ENCODE measurements at regions not wholly inside any gene's neighbourhood (a gene's known extent, or its start where the extent isn't known, plus 50 kb on each side); places are given as distances from the start of the nearest gene placed in this dataset.

GRCh38 chr1:193607787-193608186 is 421.4 kb upstream of the B3GALT2 start:
- peaks cover 6% of the 10 kb centered on the region for H3K4me1 ChIP-seq (ENCODE audit: control insufficient read depth, insufficient read depth, low read length)
- H3K4me3 ChIP-seq (ENCODE audit: low read depth, low read length) = no peak overlapping the region
- no peaks in the 10 kb centered on the region for H3K36me3 ChIP-seq (ENCODE audit: control insufficient read depth, insufficient read depth, low read length)
- no peaks in the 10 kb centered on the region for H3K27me3 ChIP-seq (ENCODE audit: control insufficient read depth, insufficient read depth, low read length)
- H3K9me3 ChIP-seq (ENCODE audit: control insufficient read depth, insufficient read depth, low read length) = no peaks in the 10 kb centered on the region
- H3K9ac ChIP-seq (ENCODE audit: low read depth, low read length) = no peak overlapping the region

GRCh38 chr1:193606035-193606434 is 419.6 kb upstream of the B3GALT2 start:
- Histone ChIP-seq H3K36me3 (ENCODE audit: control insufficient read depth, insufficient read depth, low read length) (no peaks in the 10 kb centered on the region), H3K9me3 (ENCODE audit: control insufficient read depth, insufficient read depth, low read length) (no peaks in the 10 kb centered on the region), H3K9ac (ENCODE audit: low read depth, low read length) (no peak overlapping the region), H3K27me3 (ENCODE audit: control insufficient read depth, insufficient read depth, low read length) (no peaks in the 10 kb centered on the region), H3K4me1 (ENCODE audit: control insufficient read depth, insufficient read depth, low read length) (peaks cover 11% of the 10 kb centered on the region), H3K4me3 (ENCODE audit: low read depth, low read length) (no peak overlapping the region)

GRCh38 chr1:193602705-193603104 is 416.3 kb upstream of the B3GALT2 start:
- Histone ChIP-seq H3K9me3 (ENCODE audit: control insufficient read depth, insufficient read depth, low read length) (no peaks in the 10 kb centered on the region), H3K36me3 (ENCODE audit: control insufficient read depth, insufficient read depth, low read length) (no peaks in the 10 kb centered on the region), H3K27me3 (ENCODE audit: control insufficient read depth, insufficient read depth, low read length) (no peaks in the 10 kb centered on the region), H3K4me3 (ENCODE audit: low read depth, low read length) (no peak overlapping the region), H3K9ac (ENCODE audit: low read depth, low read length) (no peak overlapping the region), H3K4me1 (ENCODE audit: control insufficient read depth, insufficient read depth, low read length) (peaks cover 11% of the 10 kb centered on the region)

GRCh38 chr1:193593147-193593885 is 406.9 kb upstream of the B3GALT2 start:
- H3K4me3 ChIP-seq (ENCODE audit: low read depth, low read length) = no peak overlapping the region
- no peak overlapping the region for H3K9ac ChIP-seq (ENCODE audit: low read depth, low read length)

GRCh38 chr1:193592317-193592716 is 405.9 kb upstream of the B3GALT2 start:
- Histone ChIP-seq H3K4me1 (ENCODE audit: control insufficient read depth, insufficient read depth, low read length) (peaks cover 39% of the 10 kb centered on the region), H3K4me3 (ENCODE audit: low read depth, low read length) (no peak overlapping the region), H3K27me3 (ENCODE audit: control insufficient read depth, insufficient read depth, low read length) (no peaks in the 10 kb centered on the region), H3K9me3 (ENCODE audit: control insufficient read depth, insufficient read depth, low read length) (no peaks in the 10 kb centered on the region), H3K36me3 (ENCODE audit: control insufficient read depth, insufficient read depth, low read length) (no peaks in the 10 kb centered on the region), H3K9ac (ENCODE audit: low read depth, low read length) (no peak overlapping the region)

More at GRCh38 chr1:193593147-193593885, 406.9 kb upstream of the B3GALT2 start:
- Histone ChIP-seq H3K4me1 (ENCODE audit: control insufficient read depth, insufficient read depth, low read length) (peaks cover 38% of the 10 kb centered on the region), H3K36me3 (ENCODE audit: control insufficient read depth, insufficient read depth, low read length) (no peaks in the 10 kb centered on the region), H3K9me3 (ENCODE audit: control insufficient read depth, insufficient read depth, low read length) (no peaks in the 10 kb centered on the region), H3K27me3 (ENCODE audit: control insufficient read depth, insufficient read depth, low read length) (no peaks in the 10 kb centered on the region)

- no peaks in the 10 kb centered on the region for H3K9me3 ChIP-seq (ENCODE audit: control insufficient read depth, insufficient read depth, low read length)
- H3K4me3 ChIP-seq (ENCODE audit: low read depth, low read length) = no peak overlapping the region
- peaks cover 39% of the 10 kb centered on the region for H3K4me1 ChIP-seq (ENCODE audit: control insufficient read depth, insufficient read depth, low read length)
- H3K27me3 ChIP-seq (ENCODE audit: control insufficient read depth, insufficient read depth, low read length) = no peaks in the 10 kb centered on the region
- no peak overlapping the region for H3K9ac ChIP-seq (ENCODE audit: low read depth, low read length)
- H3K36me3 ChIP-seq (ENCODE audit: control insufficient read depth, insufficient read depth, low read length) = no peaks in the 10 kb centered on the region
Observed at GRCh38 chr1:193590102-193590501, 403.7 kb upstream of the B3GALT2 start.

- H3K36me3 ChIP-seq (ENCODE audit: control insufficient read depth, insufficient read depth, low read length) = no peaks in the 10 kb centered on the region
- no peaks in the 10 kb centered on the region for H3K27me3 ChIP-seq (ENCODE audit: control insufficient read depth, insufficient read depth, low read length)
- no peak overlapping the region for H3K9ac ChIP-seq (ENCODE audit: low read depth, low read length)
- no peaks in the 10 kb centered on the region for H3K9me3 ChIP-seq (ENCODE audit: control insufficient read depth, insufficient read depth, low read length)
- H3K4me1 ChIP-seq (ENCODE audit: control insufficient read depth, insufficient read depth, low read length) = peaks cover 39% of the 10 kb centered on the region
- no peak overlapping the region for H3K4me3 ChIP-seq (ENCODE audit: low read depth, low read length)
Observed at GRCh38 chr1:193589597-193590040, 403.2 kb upstream of the B3GALT2 start.

GRCh38 chr1:193588311-193589082 is 402.1 kb upstream of the B3GALT2 start:
- Histone ChIP-seq H3K9ac (ENCODE audit: low read depth, low read length) (no peak overlapping the region), H3K4me3 (ENCODE audit: low read depth, low read length) (peak overlapping the region; percentile 10), H3K9me3 (ENCODE audit: control insufficient read depth, insufficient read depth, low read length) (no peaks in the 10 kb centered on the region), H3K27me3 (ENCODE audit: control insufficient read depth, insufficient read depth, low read length) (no peaks in the 10 kb centered on the region), H3K36me3 (ENCODE audit: control insufficient read depth, insufficient read depth, low read length) (no peaks in the 10 kb centered on the region), H3K4me1 (ENCODE audit: control insufficient read depth, insufficient read depth, low read length) (peaks cover 35% of the 10 kb centered on the region)

GRCh38 chr1:193584731-193585239 is 398.4 kb upstream of the B3GALT2 start:
- Histone ChIP-seq H3K9ac (ENCODE audit: low read depth, low read length) (no peak overlapping the region), H3K9me3 (ENCODE audit: control insufficient read depth, insufficient read depth, low read length) (no peaks in the 10 kb centered on the region), H3K4me1 (ENCODE audit: control insufficient read depth, insufficient read depth, low read length) (peaks cover 12% of the 10 kb centered on the region), H3K36me3 (ENCODE audit: control insufficient read depth, insufficient read depth, low read length) (no peaks in the 10 kb centered on the region), H3K4me3 (ENCODE audit: low read depth, low read length) (no peak overlapping the region), H3K27me3 (ENCODE audit: control insufficient read depth, insufficient read depth, low read length) (no peaks in the 10 kb centered on the region)

GRCh38 chr1:193581341-193581740 is 394.9 kb upstream of the B3GALT2 start:
- Histone ChIP-seq H3K9ac (ENCODE audit: low read depth, low read length) (no peak overlapping the region), H3K4me3 (ENCODE audit: low read depth, low read length) (no peak overlapping the region)

GRCh38 chr1:193580419-193580818 is 394.0 kb upstream of the B3GALT2 start:
- H3K36me3 ChIP-seq (ENCODE audit: control insufficient read depth, insufficient read depth, low read length) = no peaks in the 10 kb centered on the region
- no peaks in the 10 kb centered on the region for H3K27me3 ChIP-seq (ENCODE audit: control insufficient read depth, insufficient read depth, low read length)
- no peaks in the 10 kb centered on the region for H3K4me1 ChIP-seq (ENCODE audit: control insufficient read depth, insufficient read depth, low read length)
- H3K9ac ChIP-seq (ENCODE audit: low read depth, low read length) = no peak overlapping the region
- no peak overlapping the region for H3K4me3 ChIP-seq (ENCODE audit: low read depth, low read length)
- H3K9me3 ChIP-seq (ENCODE audit: control insufficient read depth, insufficient read depth, low read length) = no peaks in the 10 kb centered on the region

More at GRCh38 chr1:193581341-193581740, 394.9 kb upstream of the B3GALT2 start:
- Histone ChIP-seq H3K9me3 (ENCODE audit: control insufficient read depth, insufficient read depth, low read length) (no peaks in the 10 kb centered on the region), H3K27me3 (ENCODE audit: control insufficient read depth, insufficient read depth, low read length) (no peaks in the 10 kb centered on the region), H3K36me3 (ENCODE audit: control insufficient read depth, insufficient read depth, low read length) (no peaks in the 10 kb centered on the region), H3K4me1 (ENCODE audit: control insufficient read depth, insufficient read depth, low read length) (no peaks in the 10 kb centered on the region)

- H3K9ac ChIP-seq (ENCODE audit: low read depth, low read length) = no peak overlapping the region
- no peaks in the 10 kb centered on the region for H3K36me3 ChIP-seq (ENCODE audit: control insufficient read depth, insufficient read depth, low read length)
- no peaks in the 10 kb centered on the region for H3K4me1 ChIP-seq (ENCODE audit: control insufficient read depth, insufficient read depth, low read length)
- H3K27me3 ChIP-seq (ENCODE audit: control insufficient read depth, insufficient read depth, low read length) = no peaks in the 10 kb centered on the region
- no peaks in the 10 kb centered on the region for H3K9me3 ChIP-seq (ENCODE audit: control insufficient read depth, insufficient read depth, low read length)
- H3K4me3 ChIP-seq (ENCODE audit: low read depth, low read length) = no peak overlapping the region
Observed at GRCh38 chr1:193579323-193579722, 392.9 kb upstream of the B3GALT2 start.

Measured in iPS-15b (cell line).